ENCODE measurements at regions not wholly inside any gene's neighbourhood (a gene's known extent, or its start where the extent isn't known, plus 50 kb on each side); places are given as distances from the start of the nearest gene placed in this dataset.

- Histone ChIP-seq H3K27ac (no peak overlapping the region), H3K27me3 (ENCODE audit: insufficient read depth in 3 of 3, low read length in 2 of 3) (no peaks in the 10 kb centered on the region), H3K9me3 (no peaks in the 10 kb centered on the region), H3K4me1 (no peaks in the 10 kb centered on the region), H3K4me3 (no peak overlapping the region), H3K36me3 (ENCODE audit: insufficient read depth in 1 of 2, low read depth in 1 of 2) (no peaks in the 10 kb centered on the region)
- ATAC-seq: no peak
- no peak for TF ChIP-seq CTCF (IDR thresholded peaks at IDR 0.05)
- 60 to 62% (median 60%) methylated on average over 7 of the region's 7 CpGs for WGBS, 3 donors
- no peak for DNase-seq
- intact Hi-C loops (cut with DNase I): loop anchor here (5.0 to 10.0 kb wide), 2 partner anchors 129 to 377 kb away; partner anchors contain the start of gene BCAR3 (in 1 of the 2)
These were observed 67.5 kb downstream of the DNTTIP2 start for GRCh38 chr1:93811326-93812065.

- TF ChIP-seq CTCF (IDR thresholded peaks at IDR 0.05): no peak
- ATAC-seq: peak in 1 of 4 donors; percentile 49
- DNase-seq: peak in 1 of 2 donors; percentile 18
- 67 to 77% (median 75%) methylated on average over 3 of the region's 3 CpGs for WGBS, 3 donors
- H3K36me3 ChIP-seq (ENCODE audit: insufficient read depth in 1 of 2, low read depth in 1 of 2): no peaks in the 10 kb centered on the region
- H3K9me3 ChIP-seq: no peaks in the 10 kb centered on the region
- no peaks in the 10 kb centered on the region for H3K27me3 ChIP-seq (ENCODE audit: insufficient read depth in 3 of 3, low read length in 2 of 3)
- intact Hi-C loops (cut with DNase I): loop anchor here (5.0 to 10.0 kb wide), 2 partner anchors 128 to 376 kb away; partner anchors contain the start of gene BCAR3 (in 1 of the 2)
- H3K4me1 ChIP-seq: no peaks in the 10 kb centered on the region
- no peak overlapping the region for H3K4me3 ChIP-seq
- H3K27ac ChIP-seq: no peak overlapping the region
These were observed 68.7 kb downstream of the DNTTIP2 start for GRCh38 chr1:93810316-93810715.

DNA sequence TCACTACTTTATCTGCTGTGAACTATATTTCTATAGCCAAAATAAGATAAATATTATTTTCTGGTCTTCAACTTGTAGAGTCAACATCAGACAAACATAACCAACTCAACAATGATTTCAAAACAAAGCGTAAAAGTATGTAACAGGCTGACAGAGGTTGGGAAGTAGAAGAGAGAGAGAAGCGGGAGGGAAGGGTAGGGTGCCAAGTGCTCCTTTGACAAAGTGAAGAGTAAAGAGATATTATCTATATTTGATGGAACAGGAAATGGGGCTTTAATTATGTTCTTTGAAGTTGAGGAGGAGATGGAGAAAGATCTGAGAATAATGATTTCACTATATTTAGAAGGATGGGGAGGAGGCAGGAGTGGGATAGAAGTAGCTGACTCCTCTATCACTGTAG lies 70.1 kb downstream of the DNTTIP2 start:
- DNase-seq (no peak), ATAC-seq (no peak)
- no peaks in the 10 kb centered on the region for H3K27me3 ChIP-seq (ENCODE audit: insufficient read depth in 3 of 3, low read length in 2 of 3)
- H3K9me3 ChIP-seq: no peaks in the 10 kb centered on the region
- 93 to 98% (median 96%) methylated on average over 2 of the region's 2 CpGs for WGBS, 3 donors
- no peak for TF ChIP-seq CTCF (IDR thresholded peaks at IDR 0.05)
- H3K36me3 ChIP-seq (ENCODE audit: insufficient read depth in 1 of 2, low read depth in 1 of 2): no peaks in the 10 kb centered on the region
- no peaks in the 10 kb centered on the region for H3K4me1 ChIP-seq
- no peak overlapping the region for H3K27ac ChIP-seq
- intact Hi-C loops (cut with DNase I): no loop called here
- no peak overlapping the region for H3K4me3 ChIP-seq

DNA sequence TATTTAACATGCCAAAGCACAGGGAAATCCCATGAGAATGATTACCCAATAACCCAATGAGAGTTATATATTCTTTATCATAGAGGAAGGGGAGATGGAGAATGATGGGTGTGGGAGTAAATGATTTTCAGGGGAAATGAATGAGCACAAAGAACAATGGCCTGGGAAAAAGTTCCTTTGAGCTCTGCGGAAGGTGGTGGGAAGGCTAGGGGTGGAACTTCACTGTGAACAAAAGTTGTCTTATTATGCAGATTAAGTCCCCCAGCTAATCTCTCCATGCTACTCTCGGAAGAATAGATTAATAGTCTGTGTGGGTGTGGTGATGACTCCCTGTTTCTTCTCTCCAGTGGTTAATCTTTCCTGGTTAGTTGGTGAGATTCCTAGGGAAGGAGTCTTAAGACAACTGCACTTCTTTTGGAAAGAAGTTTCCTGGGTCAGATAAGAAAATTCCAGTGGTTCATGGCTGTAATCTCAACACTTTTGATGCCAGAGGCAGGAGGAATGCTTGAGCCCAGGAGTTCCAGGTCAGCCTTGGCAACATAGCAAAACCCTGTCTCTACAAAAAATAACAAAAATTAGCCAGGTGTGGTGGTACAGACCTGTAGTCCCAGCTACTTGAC lies 71.6 kb downstream of the DNTTIP2 start:
- 90 to 96% (median 91%) methylated on average over 2 of the region's 2 CpGs for WGBS, 3 donors
- H3K36me3 ChIP-seq (ENCODE audit: insufficient read depth in 1 of 2, low read depth in 1 of 2): no peaks in the 10 kb centered on the region
- H3K27ac ChIP-seq: no peak overlapping the region
- no peaks in the 10 kb centered on the region for H3K27me3 ChIP-seq (ENCODE audit: insufficient read depth in 3 of 3, low read length in 2 of 3)
- ATAC-seq: no peak
- DNase-seq: no peak
- intact Hi-C loops (cut with DNase I): no loop called here
- no peak overlapping the region for H3K4me3 ChIP-seq
- H3K4me1 ChIP-seq: no peaks in the 10 kb centered on the region
- no peaks in the 10 kb centered on the region for H3K9me3 ChIP-seq
- no peak for TF ChIP-seq CTCF (IDR thresholded peaks at IDR 0.05)
